Left lung (tissue), 4 donors: ENCODE measurements at regions not wholly inside any gene's neighbourhood (a gene's known extent, or its start where the extent isn't known, plus 50 kb on each side); places are given as distances from the start of the nearest gene placed in this dataset.

Source experiments
- ATAC-seq: fragments of 200-7000 bp; cut with Tn5 transposase; one replicate; pipeline ENCODE4 v1.9.1; 2020; ENCODE audit warnings: moderate library complexity
- DNase-seq, 4 donors: peaks; one replicate each; pipeline ENCODE4 v3.0.0-alpha.2; 2013 to 2020
- H3K27ac ChIP-seq, 2 donors: fragments of 200-600 bp; sonication (generic) in 1 of 2; one replicate each; pipeline versions ENCODE4 v1.5.0 to v1.8.0; 2020 to 2021
- H3K27me3 ChIP-seq, 2 donors: fragments of 200-600 bp; sonication (generic) in 1 of 2; one replicate each; pipeline versions ENCODE4 v1.5.0 to v1.8.0; 2020 to 2021
- H3K36me3 ChIP-seq, 2 donors: fragments of 200-600 bp; sonication (generic) in 1 of 2; one replicate each; pipeline versions ENCODE4 v1.5.0 to v1.8.0; 2020 to 2021
- H3K4me1 ChIP-seq, 2 donors: fragments of 200-600 bp; one replicate each; pipeline ENCODE4 v1.8.0; 2021
- H3K4me3 ChIP-seq, 2 donors: fragments of 200-600 bp; sonication (generic) in 1 of 2; one replicate each; pipeline versions ENCODE4 v1.5.0 to v1.8.0; 2020 to 2021; ENCODE audit warnings: mild to moderate bottlenecking in 1 of 2
- H3K9me3 ChIP-seq, 2 donors: fragments of 200-600 bp; sonication (generic) in 1 of 2; one replicate each; pipeline versions ENCODE4 v1.5.0 to v1.8.0; 2020 to 2021
- CTCF ChIP-seq, 2 donors: fragments of 200-600 bp; sonication (generic) in 1 of 2; IDR thresholded peaks; one replicate each; pipeline versions ENCODE4 v1.5.0 to v1.8.0; 2021; ENCODE audit warnings: antibody characterized with exemption in 2 of 2
- intact Hi-C, 2 donors: fragments of 100-400 bp; cut with DNase I; formaldehyde crosslinking; loops; one replicate each; pipeline versions ENCODE4 v1.11.2 to v1.14.2; 2022
- donor health status: DM: no; HTN: yes; CAD: no.
- donor health status: DM: no; HTN: no; CAD: no.

GRCh38 chr16:5790512-5790911, 692.9 kb upstream of the EEF2KMT start:
- no peaks in the 10 kb centered on the region for H3K36me3 ChIP-seq
- intact Hi-C loops: no loop called here
- no peak for TF ChIP-seq CTCF (IDR thresholded peaks at IDR 0.05)
- ATAC-seq (no peak), DNase-seq (no peak)
- H3K4me1 ChIP-seq: no peaks in the 10 kb centered on the region
- no peaks in the 10 kb centered on the region for H3K9me3 ChIP-seq
- H3K4me3 ChIP-seq: no peak overlapping the region
- no peak overlapping the region for H3K27ac ChIP-seq
- no peaks in the 10 kb centered on the region for H3K27me3 ChIP-seq

GRCh38 chr16:5789033-5789432, 691.4 kb upstream of the EEF2KMT start:
- peaks cover 0 to 8% of the 10 kb centered on the region in 2 donors for H3K9me3 ChIP-seq
- H3K27ac ChIP-seq: no peak overlapping the region
- DNase-seq (no peak), ATAC-seq (no peak)
- no peaks in the 10 kb centered on the region for H3K27me3 ChIP-seq
- no peaks in the 10 kb centered on the region for H3K4me1 ChIP-seq
- H3K36me3 ChIP-seq: no peaks in the 10 kb centered on the region
- no peak overlapping the region for H3K4me3 ChIP-seq
- intact Hi-C loops: no loop called here
- no peak for TF ChIP-seq CTCF (IDR thresholded peaks at IDR 0.05)

- H3K36me3 ChIP-seq: no peaks in the 10 kb centered on the region
- ATAC-seq (no peak), DNase-seq (no peak)
- peaks cover 0 to 26% of the 10 kb centered on the region in 2 donors for H3K9me3 ChIP-seq
- H3K27me3 ChIP-seq: no peaks in the 10 kb centered on the region
- no peak overlapping the region for H3K27ac ChIP-seq
- intact Hi-C loops: no loop called here
- no peaks in the 10 kb centered on the region for H3K4me1 ChIP-seq
- H3K4me3 ChIP-seq: no peak overlapping the region
- TF ChIP-seq CTCF (IDR thresholded peaks at IDR 0.05): no peak
Measured at GRCh38 chr16:5781436-5781835, 683.8 kb upstream of the EEF2KMT start.

- Histone ChIP-seq H3K27me3 (no peaks in the 10 kb centered on the region), H3K4me3 (no peak overlapping the region), H3K9me3 (peaks cover 0 to 4% of the 10 kb centered on the region in 2 donors), H3K36me3 (no peaks in the 10 kb centered on the region), H3K27ac (no peak overlapping the region), H3K4me1 (no peaks in the 10 kb centered on the region)
- TF ChIP-seq CTCF (IDR thresholded peaks at IDR 0.05): no peak
- intact Hi-C loops: no loop called here
- DNase-seq (no peak), ATAC-seq (no peak)
Measured at GRCh38 chr16:5776876-5777275, 679.3 kb upstream of the EEF2KMT start.

- H3K27me3 ChIP-seq: no peaks in the 10 kb centered on the region
- no peak for TF ChIP-seq CTCF (IDR thresholded peaks at IDR 0.05)
- intact Hi-C loops: no loop called here
- H3K36me3 ChIP-seq: no peaks in the 10 kb centered on the region
- no peak overlapping the region for H3K27ac ChIP-seq
- no peaks in the 10 kb centered on the region for H3K4me1 ChIP-seq
- H3K9me3 ChIP-seq: no peaks in the 10 kb centered on the region
- no peak overlapping the region for H3K4me3 ChIP-seq
- no peak for DNase-seq
- no peak for ATAC-seq
Measured at GRCh38 chr16:5775916-5776315, 678.3 kb upstream of the EEF2KMT start.
